GM18519 (cell line): ENCODE measurements at regions not wholly inside any gene's neighbourhood (a gene's known extent, or its start where the extent isn't known, plus 50 kb on each side); places are given as distances from the start of the nearest gene placed in this dataset.

Experiments used
- ATAC-seq: cut with Tn5 transposase; IDR thresholded peaks from one replicate; pipeline ENCODE4 v1.9.1; 2021; ENCODE audit warnings: mild to moderate bottlenecking, moderate library complexity; ENCODE audit not compliant: unreplicated experiment, low FRiP score

DNA sequence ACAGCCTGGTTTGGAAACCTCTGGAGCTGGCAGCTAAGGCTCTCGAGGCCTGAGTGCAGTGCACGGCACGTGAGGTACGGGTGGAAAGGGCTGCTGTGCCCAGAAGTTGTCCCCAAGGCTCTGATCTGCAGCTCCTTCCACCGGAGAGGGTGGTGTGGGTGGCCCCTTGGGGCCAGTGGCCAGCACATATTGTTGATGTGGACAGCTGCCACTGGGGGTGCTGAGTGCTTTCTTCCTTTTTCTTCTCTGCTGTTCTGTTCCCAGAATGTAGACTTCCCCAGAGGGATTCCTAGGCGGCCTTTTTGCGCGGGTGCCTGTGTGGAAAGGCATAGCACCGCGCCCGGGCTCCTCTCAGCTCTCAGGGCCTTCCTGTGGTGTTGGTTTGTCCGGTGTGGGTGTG, 1476.5 kb downstream of the TBC1D22A start:
- ATAC-seq = no peak

DNA sequence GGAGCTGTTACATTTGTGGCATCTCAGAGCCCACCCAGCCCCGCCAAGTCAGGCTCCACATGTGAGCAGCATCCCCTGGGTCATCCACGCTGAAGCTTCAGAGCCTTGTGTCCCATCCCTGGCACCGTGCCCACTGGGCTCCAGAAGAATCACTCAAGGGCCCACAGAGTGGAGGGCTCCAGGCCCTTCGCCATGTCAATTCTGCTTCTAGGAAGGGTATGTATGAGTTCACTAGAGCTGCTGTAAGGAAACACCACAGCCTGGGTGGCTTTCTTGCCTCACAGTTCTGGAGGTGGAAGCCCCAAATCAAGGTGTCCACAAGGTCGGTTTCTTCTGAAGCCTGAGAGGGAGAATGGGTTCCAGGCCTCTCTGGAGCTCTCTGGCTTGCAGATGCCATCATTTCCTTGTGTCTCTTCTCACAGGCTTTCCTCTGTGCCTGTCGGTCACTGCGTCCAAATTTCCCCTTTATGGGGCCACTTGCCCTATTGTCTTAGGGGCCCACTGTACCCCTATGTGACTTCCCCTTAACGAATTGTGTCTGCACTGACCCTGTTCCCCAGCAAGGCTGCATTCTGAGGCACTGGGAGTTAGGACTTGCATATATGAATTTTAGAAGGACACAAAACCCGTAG, 1476.0 kb downstream of the TBC1D22A start:
- no peak for ATAC-seq

DNA sequence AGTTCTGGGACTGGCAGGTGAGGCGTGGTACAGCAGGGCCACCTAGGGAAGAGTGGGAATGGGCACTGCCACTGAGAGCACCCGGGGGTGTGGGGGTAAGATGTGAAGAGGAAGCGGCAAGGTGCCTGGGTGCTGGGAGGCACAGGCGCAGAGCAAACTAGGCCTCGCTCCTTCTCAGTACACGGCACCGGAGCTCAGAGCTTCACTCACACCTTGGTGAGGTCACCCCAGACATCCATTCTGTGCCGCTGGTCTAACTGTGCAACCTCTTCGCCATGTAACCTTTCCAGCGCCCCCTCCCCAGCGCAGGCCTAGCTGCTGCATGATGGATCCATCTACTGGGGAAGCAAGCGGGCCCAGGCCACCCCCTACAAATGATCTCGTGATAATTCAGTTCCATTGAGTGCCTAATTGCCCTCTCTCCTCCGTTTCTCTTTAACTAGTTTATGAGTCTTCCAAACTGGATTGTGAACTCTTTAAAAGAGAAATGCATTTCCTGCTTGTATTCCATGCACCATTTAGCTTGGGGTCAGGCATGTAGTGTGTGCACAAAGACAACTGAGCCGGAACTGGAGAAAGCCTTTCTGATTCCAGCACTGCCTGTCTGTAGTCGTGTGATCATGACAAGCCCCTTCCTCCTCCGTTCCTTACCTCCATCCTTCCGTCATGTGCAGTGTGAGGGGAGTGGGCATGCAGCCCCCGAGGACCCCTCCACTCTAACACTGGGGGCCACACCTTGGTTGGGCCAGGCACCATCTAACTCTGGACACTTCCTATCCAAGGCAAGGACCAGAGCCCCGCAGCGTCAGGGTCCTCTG, 1475.2 kb downstream of the TBC1D22A start:
- ATAC-seq = no peak

DNA sequence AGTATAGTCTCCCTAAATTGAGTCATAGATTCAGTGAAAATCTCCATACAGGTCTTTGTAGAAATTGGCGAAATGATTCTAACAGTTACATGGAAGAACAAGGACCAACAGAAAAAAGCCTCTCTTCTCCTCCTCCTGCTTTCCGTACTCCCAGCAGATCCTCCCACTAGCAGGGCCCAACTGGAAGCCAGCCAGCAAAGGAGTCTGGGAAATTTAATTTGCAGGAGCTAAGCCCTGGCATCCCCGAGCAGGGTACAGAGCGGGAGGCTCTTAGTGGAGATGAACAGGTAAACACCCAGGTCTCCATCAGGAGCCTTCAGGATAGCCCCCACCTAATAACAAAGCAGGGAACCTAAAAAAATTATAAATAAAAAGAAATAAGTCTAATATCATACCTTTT, 1473.8 kb downstream of the TBC1D22A start:
- no peak for ATAC-seq

DNA sequence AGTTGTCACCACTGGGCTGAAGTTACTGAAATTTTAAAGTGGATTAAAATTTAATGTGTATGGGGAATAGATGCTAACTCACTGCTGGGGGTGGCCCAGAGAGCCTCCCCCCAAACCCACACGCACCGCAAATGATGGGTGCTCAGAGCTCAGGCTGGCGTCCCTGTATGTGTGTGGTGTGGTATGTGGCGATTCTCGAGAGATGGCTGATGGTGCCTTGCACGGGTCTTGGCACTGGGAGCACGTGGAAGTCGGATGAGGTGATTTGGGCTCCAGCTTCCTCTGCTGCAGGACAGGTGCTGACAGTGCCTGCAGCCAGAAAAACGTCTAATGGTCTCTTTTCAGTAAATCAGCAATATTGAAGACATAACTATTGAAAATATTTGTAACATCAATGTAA, 1473.3 kb downstream of the TBC1D22A start:
- no peak for ATAC-seq

DNA sequence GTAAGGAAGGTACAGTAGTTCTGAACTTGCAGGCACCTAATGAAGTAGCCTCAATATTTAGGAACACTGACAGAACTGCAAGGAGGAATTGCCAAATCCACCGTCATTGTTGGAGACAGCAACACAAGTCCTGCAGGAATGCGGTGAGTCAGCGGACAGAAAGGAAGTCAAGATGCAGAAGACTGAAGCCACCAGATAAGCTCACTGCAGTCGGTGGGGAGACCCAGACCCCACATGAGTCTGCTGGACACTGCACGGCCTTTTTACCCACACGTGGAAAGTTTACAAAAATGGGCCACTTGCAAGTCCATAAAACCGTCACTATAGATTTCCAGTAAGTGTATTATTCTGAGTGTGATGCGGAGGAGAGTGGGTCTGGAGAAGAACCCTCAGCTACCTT, 1471.6 kb downstream of the TBC1D22A start:
- no peak for ATAC-seq

DNA sequence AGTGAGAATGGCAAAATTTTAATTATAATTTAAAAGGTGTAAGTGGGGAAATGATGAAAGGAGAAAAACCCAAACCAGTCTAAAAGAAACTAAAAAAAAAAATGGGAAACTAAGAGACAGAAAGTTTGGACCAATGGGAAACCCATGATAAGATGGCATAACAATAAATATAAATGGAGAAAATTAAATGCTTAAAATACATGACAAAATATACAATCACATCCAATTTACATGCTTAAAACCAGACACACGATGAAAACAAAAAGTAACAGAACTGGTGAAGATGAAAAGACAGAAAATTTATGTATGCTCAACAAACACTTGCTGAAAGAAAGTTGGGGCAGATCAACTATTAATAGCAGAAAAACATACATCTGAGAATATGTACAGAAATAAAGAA, 1471.1 kb downstream of the TBC1D22A start:
- ATAC-seq = no peak

DNA sequence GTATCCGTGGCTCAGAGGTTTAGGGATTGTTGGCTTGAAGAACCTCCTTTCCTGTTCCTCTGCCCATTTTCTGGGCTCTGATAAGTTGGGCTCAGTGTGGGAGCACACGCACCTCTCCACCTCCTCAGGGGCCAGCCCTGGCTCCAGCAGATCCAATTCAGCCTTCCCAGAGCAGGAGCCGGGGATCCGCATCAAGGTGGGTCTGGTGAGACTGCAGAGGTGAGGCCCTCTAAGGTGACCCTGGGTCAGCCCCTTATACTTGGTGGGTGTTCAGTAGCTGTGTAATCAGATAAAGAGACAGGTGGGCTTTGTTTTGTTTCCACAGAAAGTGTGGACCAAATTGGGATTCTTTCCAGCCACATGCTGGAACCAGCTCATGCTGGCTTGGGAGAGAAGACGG, 1466.0 kb downstream of the TBC1D22A start:
- no peak for ATAC-seq

DNA sequence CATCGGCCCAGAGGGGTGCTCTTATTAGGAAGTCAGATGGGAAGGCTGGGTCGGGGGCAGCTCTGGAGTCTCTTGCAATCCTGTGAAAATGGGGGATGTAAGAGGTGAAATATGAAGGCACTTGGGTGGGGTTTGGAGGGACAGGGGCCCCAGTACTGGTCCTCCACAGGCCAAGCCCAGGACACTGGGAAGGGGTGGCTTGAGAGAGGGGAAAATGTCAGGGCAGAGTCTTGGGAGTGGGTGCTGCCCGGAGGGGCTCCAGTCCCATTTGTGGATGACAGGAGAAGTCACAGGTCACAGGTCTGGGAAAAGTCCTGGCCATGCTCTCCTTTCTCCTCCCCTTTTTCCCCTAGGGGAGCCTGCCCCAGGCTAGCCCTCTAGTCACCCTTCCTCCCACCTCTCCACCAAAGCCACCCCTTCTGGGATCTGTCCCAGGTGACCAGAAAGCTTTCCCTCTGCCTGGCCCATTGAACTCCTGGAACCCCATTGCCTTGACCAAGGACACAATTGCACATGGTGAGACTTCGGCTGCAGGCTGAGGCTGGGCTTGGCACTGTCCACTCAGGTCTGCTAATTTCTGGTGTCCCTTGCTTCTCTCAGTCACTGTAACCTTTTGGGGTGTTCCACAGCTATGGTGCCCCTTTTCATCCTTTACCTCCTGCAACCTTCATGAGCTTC, 1465.0 kb downstream of the TBC1D22A start:
- ATAC-seq = no peak

DNA sequence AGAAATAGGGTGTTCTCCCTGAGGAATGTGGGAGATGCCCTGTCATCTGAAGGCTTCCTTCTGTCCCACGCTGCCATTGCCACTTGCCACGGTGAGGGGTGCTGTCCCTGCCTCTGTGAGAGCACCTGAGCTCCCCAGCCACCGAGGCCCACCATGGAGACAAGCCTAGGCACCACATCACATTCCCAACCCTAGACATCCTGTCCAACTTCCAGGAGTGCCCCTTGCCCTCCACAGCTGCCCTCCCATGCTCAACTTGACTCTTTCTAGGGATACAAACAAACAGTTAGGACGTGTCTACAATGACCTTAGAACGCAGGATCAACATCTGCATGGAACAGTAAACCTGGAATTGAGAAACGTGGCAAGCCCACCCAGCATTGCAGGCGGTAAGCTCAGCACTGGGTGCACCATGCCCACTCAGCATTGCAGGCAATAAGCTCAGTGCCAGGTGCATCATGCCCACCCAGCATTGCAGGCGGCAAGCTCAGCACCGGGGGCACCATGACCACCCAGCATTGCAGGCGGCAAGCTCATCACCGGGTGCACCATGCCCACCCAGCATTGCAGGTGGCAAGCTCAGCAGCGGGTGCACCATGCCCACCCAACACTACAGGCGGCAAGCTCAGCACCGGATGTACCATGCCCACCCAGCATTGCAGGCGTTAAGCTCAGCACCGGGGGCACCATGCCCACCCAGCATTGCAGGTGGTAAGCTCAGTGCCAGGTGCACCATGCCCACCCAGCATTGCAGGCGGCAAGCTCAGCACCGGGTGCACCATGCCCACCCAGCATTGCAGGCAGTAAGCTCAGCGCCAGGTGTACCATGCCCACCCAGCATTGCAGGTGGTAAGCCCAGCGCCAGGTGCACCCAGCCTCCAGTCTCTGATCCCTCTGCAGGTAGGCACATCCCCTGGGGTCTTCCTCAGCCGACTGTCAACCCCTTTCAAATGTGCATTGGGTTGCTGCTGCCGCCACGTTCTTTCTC, 1463.9 kb downstream of the TBC1D22A start:
- ATAC-seq = no peak

DNA sequence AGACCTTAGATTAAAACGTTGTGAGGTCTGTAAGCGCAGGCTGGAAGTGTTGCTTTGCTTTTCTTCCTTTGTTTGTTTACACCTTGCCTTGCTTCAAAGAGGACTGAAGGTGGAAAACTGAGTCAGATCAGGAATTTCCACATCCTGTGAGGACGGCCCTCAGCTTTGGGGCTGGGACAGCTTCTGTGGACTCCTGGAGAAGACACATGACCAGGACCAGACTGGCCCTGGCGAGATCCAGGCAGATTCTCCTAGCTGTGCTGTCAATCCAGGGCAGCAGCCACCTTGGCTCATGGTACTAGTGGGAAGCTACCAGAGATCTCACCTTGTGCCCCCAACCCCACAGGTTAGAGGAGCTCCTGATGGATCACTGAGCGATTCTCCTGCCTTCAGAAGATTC, 1461.9 kb downstream of the TBC1D22A start:
- no peak for ATAC-seq

DNA sequence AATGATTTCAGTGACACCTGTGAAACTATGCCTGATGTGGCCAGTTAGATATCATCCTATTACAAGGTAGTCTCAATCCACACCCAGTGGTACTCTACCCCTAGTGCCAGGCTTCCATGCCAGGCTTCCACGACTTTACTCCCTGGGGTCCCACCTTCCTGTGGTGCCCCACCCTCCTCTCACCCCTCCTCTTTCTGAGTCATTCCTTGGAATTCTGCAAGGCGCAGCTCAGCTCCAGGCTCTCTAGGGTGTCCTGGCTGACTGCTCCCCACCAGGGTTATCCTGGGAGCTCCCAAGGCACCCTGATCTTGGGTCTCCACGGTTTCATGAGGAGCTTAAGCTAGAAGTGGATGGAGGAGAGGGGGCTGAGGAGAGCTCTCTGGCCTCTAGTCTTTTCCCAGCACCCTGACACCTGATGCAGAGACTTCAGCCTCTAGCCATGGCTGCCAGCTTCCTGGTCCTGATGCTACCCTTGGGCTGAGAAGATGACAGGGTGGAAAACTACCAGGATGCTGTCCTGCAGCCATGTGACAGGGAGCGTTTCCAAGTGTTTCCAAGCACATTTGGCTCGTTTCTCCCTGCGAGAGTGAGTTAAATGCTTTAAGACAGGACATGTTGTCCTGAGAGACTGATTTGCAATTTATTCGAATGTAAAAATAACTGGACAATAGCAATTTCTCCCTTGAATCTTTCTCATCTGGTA, 1461.2 kb downstream of the TBC1D22A start:
- ATAC-seq = no peak

DNA sequence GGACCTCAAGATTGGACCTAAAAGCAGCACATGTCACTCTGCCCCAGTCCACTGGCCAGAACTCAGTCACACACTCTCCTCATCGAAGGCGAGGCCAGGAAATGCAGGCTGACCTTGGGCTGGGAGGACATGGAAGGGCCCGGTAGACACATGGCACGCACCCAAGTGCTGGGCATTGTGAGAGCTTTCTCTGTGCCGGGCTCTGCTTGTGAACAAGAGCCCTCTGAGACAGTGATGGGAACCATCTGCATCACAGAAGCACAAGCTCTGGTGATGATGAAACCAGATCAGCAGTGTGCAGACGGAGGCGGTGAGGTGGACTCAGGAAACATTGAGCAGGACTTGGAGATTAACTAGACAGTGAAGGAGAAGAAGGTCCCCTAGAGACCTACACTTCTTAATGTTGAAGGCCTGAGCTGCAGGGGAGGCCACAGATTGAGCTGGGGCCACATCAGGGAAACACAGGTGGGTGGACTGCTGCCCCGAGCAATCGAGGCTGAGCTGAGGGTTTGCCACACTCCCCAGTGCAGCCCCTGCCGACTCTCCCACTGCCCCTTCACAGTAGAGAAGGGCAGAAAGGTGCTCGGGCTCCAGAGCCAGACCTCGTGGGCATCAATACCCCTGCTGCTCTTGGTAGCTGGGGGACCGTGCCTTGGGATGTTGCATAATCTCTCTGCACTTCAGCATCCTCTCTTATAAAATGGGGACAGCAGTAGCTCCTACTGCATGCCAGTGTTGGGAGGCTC, 1460.5 kb downstream of the TBC1D22A start:
- ATAC-seq = no peak

DNA sequence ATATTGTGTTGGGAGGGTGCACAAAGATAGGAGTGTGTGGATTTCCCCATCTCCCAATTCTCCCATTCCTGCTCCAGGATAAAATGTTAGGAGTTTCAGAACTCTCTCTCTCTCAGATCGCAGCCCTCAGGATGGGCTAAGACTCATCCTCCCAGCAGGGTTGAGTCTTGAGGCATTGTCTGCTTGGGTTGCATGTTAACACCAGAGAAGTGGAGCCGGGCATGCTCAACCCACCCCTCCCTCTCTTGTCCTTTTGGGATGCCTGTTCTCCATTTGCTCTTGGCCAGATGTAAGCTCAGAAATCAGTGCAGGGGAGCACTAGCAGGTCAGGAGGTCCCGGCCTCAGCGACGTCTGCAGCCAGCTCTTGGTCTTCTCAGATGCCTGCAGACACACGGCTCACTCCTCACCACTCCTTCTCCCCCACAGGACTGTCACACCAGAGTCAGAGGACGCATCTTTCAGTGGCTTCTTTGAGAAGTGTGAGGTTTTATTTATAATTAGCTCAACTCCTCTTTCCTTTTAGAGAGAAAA, 1456.5 kb downstream of the TBC1D22A start:
- ATAC-seq = no peak

DNA sequence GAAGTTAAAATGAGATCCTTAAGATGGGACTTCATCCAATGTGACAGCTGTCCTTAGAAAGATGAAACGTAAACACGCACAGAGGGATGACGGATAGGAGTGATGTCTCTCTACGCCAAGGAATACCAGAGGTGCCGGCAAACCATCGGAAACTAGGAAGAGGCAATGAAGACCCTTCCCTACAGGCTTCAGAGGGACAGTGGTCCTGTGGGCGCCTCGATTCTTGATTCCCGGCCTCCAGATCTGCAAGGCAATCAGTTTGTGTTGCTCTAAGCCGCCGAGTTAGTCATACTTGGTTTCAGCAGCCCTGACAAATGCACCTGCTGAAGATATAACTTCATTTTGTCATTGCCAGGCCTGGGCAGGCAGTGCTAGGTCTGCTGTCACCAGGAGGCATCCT, 1455.1 kb downstream of the TBC1D22A start:
- ATAC-seq = no peak

DNA sequence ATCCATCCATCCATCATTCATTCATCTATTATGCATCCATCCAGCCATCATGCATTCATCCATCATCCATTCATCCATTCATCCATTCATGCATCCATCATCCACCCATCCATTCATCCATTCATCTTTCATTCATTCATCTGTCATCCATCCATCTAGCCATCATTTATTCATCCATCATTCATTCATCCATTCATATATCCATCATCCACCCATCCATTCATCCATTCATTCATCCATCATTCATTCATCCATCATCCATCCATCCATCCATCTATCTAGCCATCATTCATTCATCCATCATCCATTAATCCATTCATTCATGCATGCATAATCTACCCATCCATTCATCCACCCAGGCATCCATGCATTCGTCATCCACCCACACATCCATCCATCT, 1450.3 kb downstream of the TBC1D22A start:
- no peak for ATAC-seq

DNA sequence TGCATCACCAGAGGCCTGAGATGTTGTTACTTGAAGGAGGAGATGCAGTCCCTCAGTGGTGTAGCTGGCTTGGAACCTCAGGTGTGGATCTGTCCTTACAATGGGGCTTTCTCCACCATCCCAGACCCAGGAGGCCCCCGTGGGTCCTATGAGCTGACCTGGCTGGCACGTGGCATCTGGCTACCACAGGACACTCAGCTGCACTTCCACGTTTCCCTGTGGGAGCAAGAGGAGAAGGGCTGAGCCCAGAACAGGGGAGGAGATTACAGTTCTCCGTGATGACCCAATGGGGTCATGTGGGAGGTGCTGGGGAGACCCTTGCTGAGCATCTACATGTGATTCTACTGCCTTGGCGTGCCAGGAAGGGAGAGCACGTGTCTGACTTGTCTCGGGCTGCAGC, 1448.4 kb downstream of the TBC1D22A start:
- ATAC-seq = no peak

DNA sequence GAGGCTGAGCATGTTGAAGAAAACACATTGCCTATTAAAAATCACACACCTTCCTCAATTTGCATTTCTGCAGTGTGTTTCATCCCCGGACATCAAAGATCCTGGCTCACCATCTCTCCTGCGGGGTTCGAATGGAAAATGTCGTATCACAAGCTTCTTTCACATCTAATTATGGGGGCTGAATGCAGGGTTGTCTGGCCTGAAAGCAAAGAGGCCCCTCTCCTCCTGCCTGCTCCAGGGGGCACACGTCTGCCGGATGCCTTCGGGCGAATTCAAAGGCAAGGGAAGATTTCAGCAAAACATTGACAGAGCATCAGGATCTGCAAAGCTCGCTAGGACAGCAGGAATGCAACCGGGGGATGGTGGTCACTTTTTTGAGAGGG, 1447.7 kb downstream of the TBC1D22A start:
- no peak for ATAC-seq
